ENCODE measurements at regions not wholly inside any gene's neighbourhood (a gene's known extent, or its start where the extent isn't known, plus 50 kb on each side); places are given as distances from the start of the nearest gene placed in this dataset.

- TF ChIP-seq CTCF (IDR thresholded peaks at IDR 0.05; ENCODE audit: insufficient read depth, low read length) (no peak), POLR2AphosphoS5 (IDR thresholded peaks at IDR 0.05; ENCODE audit: low read depth) (no peak)
Observed at GRCh38 chr1:65045022-65045817, 78.9 kb upstream of the JAK1 start.

Data from HL-60 (cell line).